Astrocyte (in vitro differentiated cells and primary cell): ENCODE measurements at regions not wholly inside any gene's neighbourhood (a gene's known extent, or its start where the extent isn't known, plus 50 kb on each side); places are given as distances from the start of the nearest gene placed in this dataset.
A peak's percentile ranks its signal among the peaks of the same experiment; 100 is the strongest.

Experiments
- DNase-seq: peaks from one replicate; pipeline ENCODE4 v3.0.0-alpha.2; 2010; ENCODE audit warnings: low read depth
- FAIRE-seq: peaks from 2 replicates; lab custom pipeline; 2011; peaks lifted over from hg19 to GRCh38; lab: Jason Lieb, UNC
- H2AFZ ChIP-seq: 2 replicates; pipeline ENCODE4 v1.6.0; 2012; ENCODE audit warnings: low read depth, low read length, inconsistent platforms
- H3K27ac ChIP-seq: 2 replicates; pipeline ENCODE4 v1.5.1; 2011; ENCODE audit warnings: low read depth, low read length, inconsistent platforms
- H3K27me3 ChIP-seq: 2 replicates; pipeline ENCODE4 v1.6.0; 2011; ENCODE audit warnings: low read length, inconsistent platforms; ENCODE audit not compliant: insufficient read depth
- H3K36me3 ChIP-seq: 2 replicates; pipeline ENCODE4 v1.5.1; 2011; ENCODE audit warnings: low read length, inconsistent platforms; ENCODE audit not compliant: insufficient read depth
- H3K4me1 ChIP-seq: 2 replicates; pipeline ENCODE4 v1.5.1; 2011; ENCODE audit warnings: low read length, inconsistent platforms; ENCODE audit not compliant: insufficient read depth
- H3K4me2 ChIP-seq: 2 replicates; pipeline ENCODE4 v1.6.0; 2012; ENCODE audit warnings: low read length, inconsistent platforms
- H3K4me3 ChIP-seq: 2 replicates; pipeline ENCODE4 v1.5.1; 2011; ENCODE audit warnings: low read depth, mild to moderate bottlenecking, low read length, inconsistent platforms; ENCODE audit not compliant: insufficient read depth
- H3K79me2 ChIP-seq: 2 replicates; pipeline ENCODE4 v1.6.0; 2012; ENCODE audit warnings: mild to moderate bottlenecking, low read length, inconsistent platforms; ENCODE audit not compliant: insufficient read depth
- H3K9ac ChIP-seq: 2 replicates; pipeline ENCODE4 v1.6.0; 2012; ENCODE audit warnings: mild to moderate bottlenecking, low read length, inconsistent platforms
- H3K9me3 ChIP-seq: 2 replicates; pipeline ENCODE4 v1.5.1; 2012; ENCODE audit warnings: low read depth, mild to moderate bottlenecking, low read length, inconsistent platforms; ENCODE audit not compliant: insufficient read depth
- H4K20me1 ChIP-seq: 2 replicates; pipeline ENCODE4 v1.6.0; 2012; ENCODE audit warnings: low read length, inconsistent platforms; ENCODE audit not compliant: insufficient read depth
- H3K27ac Mint-ChIP-seq: one replicate; pipeline ENCODE4 v1.8.0; 2021; ENCODE audit warnings: mild to moderate bottlenecking, mixed read lengths; ENCODE audit not compliant: unreplicated experiment
- H3K27me3 Mint-ChIP-seq: one replicate; pipeline ENCODE4 v1.8.0; 2021; ENCODE audit warnings: low read depth, mixed read lengths; ENCODE audit not compliant: unreplicated experiment
- H3K36me3 Mint-ChIP-seq: one replicate; pipeline ENCODE4 v1.8.0; 2021; ENCODE audit warnings: low read depth, mixed read lengths; ENCODE audit not compliant: unreplicated experiment
- H3K4me1 Mint-ChIP-seq: one replicate; pipeline ENCODE4 v1.8.0; 2021; ENCODE audit warnings: low read depth, mixed read lengths; ENCODE audit not compliant: unreplicated experiment
- H3K4me3 Mint-ChIP-seq: one replicate; pipeline ENCODE4 v1.8.0; 2021; ENCODE audit warnings: mild to moderate bottlenecking, moderate library complexity, mixed read lengths; ENCODE audit not compliant: unreplicated experiment
- H3K9me3 Mint-ChIP-seq: one replicate; pipeline ENCODE4 v1.8.0; 2021; ENCODE audit warnings: mild to moderate bottlenecking, mixed read lengths; ENCODE audit not compliant: unreplicated experiment
- CTCF ChIP-seq: IDR thresholded peaks from 2 replicates; pipeline ENCODE4 v1.5.1; 2011; ENCODE audit warnings: low read depth, mild to moderate bottlenecking, inconsistent platforms, low read length, moderate library complexity; ENCODE audit not compliant: insufficient read depth
- EZH2 ChIP-seq: IDR thresholded peaks from 2 replicates; pipeline ENCODE4 v1.6.1; 2012; ENCODE audit warnings: mild to moderate bottlenecking, low read length, inconsistent platforms; ENCODE audit not compliant: insufficient read depth

- Histone ChIP-seq H3K4me3 (no peak overlapping the region), H3K79me2 (no peaks in the 10 kb centered on the region), H3K4me2 (no peak overlapping the region), H4K20me1 (no peaks in the 10 kb centered on the region), H3K27me3 (no peaks in the 10 kb centered on the region), H3K4me1 (peaks cover 6% of the 10 kb centered on the region), H3K27ac (no peak overlapping the region), H2AFZ (no peak overlapping the region), H3K9ac (no peak overlapping the region), H3K9me3 (no peaks in the 10 kb centered on the region), H3K36me3 (no peaks in the 10 kb centered on the region)
- Mint-ChIP-seq H3K27me3 (no peaks in the 10 kb centered on the region), H3K4me3 (no peak overlapping the region), H3K4me1 (peaks cover 18% of the 10 kb centered on the region), H3K27ac (peak overlapping the region; percentile 1), H3K36me3 (no peaks in the 10 kb centered on the region), H3K9me3 (no peaks in the 10 kb centered on the region)
- DNase-seq (no peak), FAIRE-seq (no peak)
- TF ChIP-seq CTCF = no peak
- no peak for TF ChIP-seq EZH2
Measured at GRCh38 chr14:61932974-61933373, 170.8 kb downstream of the SNAPC1 start.

GRCh38 chr14:61934385-61934784 is 172.2 kb downstream of the SNAPC1 start:
- Histone ChIP-seq H3K9me3 (no peaks in the 10 kb centered on the region), H2AFZ (no peak overlapping the region), H3K27ac (peak overlapping the region; percentile 23), H4K20me1 (no peaks in the 10 kb centered on the region), H3K9ac (no peak overlapping the region), H3K27me3 (peaks cover under 1% of the 10 kb centered on the region), H3K4me3 (no peak overlapping the region), H3K79me2 (no peaks in the 10 kb centered on the region), H3K4me1 (peaks cover 4% of the 10 kb centered on the region), H3K4me2 (peak overlapping the region; percentile 10), H3K36me3 (no peaks in the 10 kb centered on the region)
- DNase-seq (peak; percentile 94), FAIRE-seq (peak; percentile 89)
- TF ChIP-seq EZH2 = no peak
- no peak for TF ChIP-seq CTCF
- no peak overlapping the region for H3K27ac Mint-ChIP-seq
- no peaks in the 10 kb centered on the region for H3K27me3 Mint-ChIP-seq
- H3K9me3 Mint-ChIP-seq = no peaks in the 10 kb centered on the region
- H3K36me3 Mint-ChIP-seq = no peaks in the 10 kb centered on the region
- H3K4me3 Mint-ChIP-seq = no peak overlapping the region
- H3K4me1 Mint-ChIP-seq = peaks cover 8% of the 10 kb centered on the region

DNA sequence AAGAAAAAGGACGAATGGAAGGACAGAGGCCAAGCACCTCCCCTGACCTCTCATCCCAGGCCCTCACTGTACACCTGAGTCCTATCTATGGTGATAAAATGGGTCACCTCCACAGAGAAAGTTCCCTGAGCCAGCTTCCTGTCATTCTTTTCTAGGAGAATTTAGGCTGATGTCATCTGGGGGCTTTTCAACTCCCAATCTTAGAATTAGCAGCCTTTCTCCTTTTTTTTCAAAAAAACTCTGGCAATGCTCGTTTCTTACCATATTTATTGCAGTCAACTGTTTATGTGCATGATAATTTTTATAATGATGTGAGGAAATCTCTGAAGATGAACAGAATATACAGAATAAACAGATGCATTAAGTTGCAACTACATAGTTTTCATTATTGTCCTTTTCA is 177.6 kb downstream of the SNAPC1 start:
- Histone ChIP-seq H2AFZ (no peak overlapping the region), H3K27me3 (peaks cover 3% of the 10 kb centered on the region), H4K20me1 (no peaks in the 10 kb centered on the region), H3K4me1 (no peaks in the 10 kb centered on the region), H3K27ac (no peak overlapping the region), H3K4me2 (no peak overlapping the region), H3K9ac (no peak overlapping the region), H3K36me3 (no peaks in the 10 kb centered on the region), H3K9me3 (no peaks in the 10 kb centered on the region), H3K79me2 (no peaks in the 10 kb centered on the region), H3K4me3 (no peak overlapping the region)
- Mint-ChIP-seq H3K9me3 (peaks cover 3% of the 10 kb centered on the region), H3K27ac (no peak overlapping the region), H3K4me1 (peaks cover 16% of the 10 kb centered on the region), H3K36me3 (no peaks in the 10 kb centered on the region), H3K27me3 (no peaks in the 10 kb centered on the region), H3K4me3 (no peak overlapping the region)
- FAIRE-seq = no peak
- DNase-seq = no peak
- TF ChIP-seq EZH2 (no peak), CTCF (no peak)
